Heart left ventricle (tissue), 16 donors: ENCODE measurements at regions not wholly inside any gene's neighbourhood (a gene's known extent, or its start where the extent isn't known, plus 50 kb on each side); places are given as distances from the start of the nearest gene placed in this dataset.

ENCODE experiments used
- ATAC-seq, 4 donors: fragments of 200-7000 bp; cut with Tn5 transposase; one replicate each; pipeline ENCODE4 v1.9.1; 2020 to 2022; ENCODE audit warnings: moderate library complexity in 4 of 4, mild to moderate bottlenecking in 3 of 4, moderate number of reproducible peaks in 1 of 4
- DNase-seq, 5 donors: peaks; one replicate each; pipeline ENCODE4 v3.0.0-alpha.2; 2020
- H3K27ac ChIP-seq, 12 donors: fragments of 200-600 bp; sonication (generic) in 4 of 12; one replicate each; pipeline versions ENCODE4 v1.5.0 to v1.8.0; 2016 to 2022; ENCODE audit warnings: mild to moderate bottlenecking in 2 of 12
- H3K27me3 ChIP-seq, 9 donors: fragments of 200-600 bp; sonication (generic) in 2 of 9; one replicate each; pipeline versions ENCODE4 v1.5.1 to v1.8.0; 2016 to 2022; ENCODE audit warnings: mild to moderate bottlenecking in 3 of 9
- H3K36me3 ChIP-seq, 9 donors: fragments of 200-600 bp; sonication (generic) in 2 of 9; one replicate each; pipeline versions ENCODE4 v1.5.0 to v1.8.0; 2018 to 2022; ENCODE audit warnings: mild to moderate bottlenecking in 2 of 9
- H3K4me1 ChIP-seq, 12 donors: fragments of 200-600 bp; sonication (generic) in 4 of 12; one replicate each; pipeline versions ENCODE4 v1.5.0 to v1.8.0; 2016 to 2022; ENCODE audit warnings: mild to moderate bottlenecking in 3 of 12
- H3K4me3 ChIP-seq, 12 donors: fragments of 200-600 bp; sonication (generic) in 4 of 12; one replicate each; pipeline versions ENCODE4 v1.5.0 to v1.8.0; 2017 to 2022; ENCODE audit warnings: mild to moderate bottlenecking in 9 of 12, moderate library complexity in 4 of 12
- H3K9me3 ChIP-seq, 12 donors: fragments of 200-600 bp; sonication (generic) in 4 of 12; one replicate each; pipeline versions ENCODE4 v1.5.0 to v1.8.0; 2016 to 2022; ENCODE audit warnings: mild to moderate bottlenecking in 1 of 12
- POLR2A ChIP-seq, 2 donors: fragments of 450-650 bp; IDR thresholded peaks; one replicate each; pipeline ENCODE4 v1.6.1; 2017; ENCODE audit warnings: antibody characterized with exemption in 2 of 2, mild to moderate bottlenecking in 2 of 2, moderate library complexity in 2 of 2
- WGBS, 4 donors: extraction: QIAGEN DNeasy Blood & Tissue Kit in 2 of 4; methylation state at CpG; one replicate each; pipeline versions ENCODE4 v1.1.5 to v1.1.7; 2013 to 2018; 5-methylcytosine and 5-hydroxymethylcytosine counted together
- intact Hi-C, 10 donors: fragments of 100-400 bp; cut with DNase I; formaldehyde crosslinking; loops; one replicate each; pipeline versions ENCODE4 v1.11.1 to v1.14.2; 2022
- TF ChIP-seq, protein P1 (sequence below), 12 donors: fragments of 200-600 bp; sonication (generic) in 4 of 12; IDR thresholded peaks; one replicate each; pipeline versions ENCODE4 v1.5.0 to v1.8.0; 2018 to 2022; ENCODE audit warnings: antibody characterized with exemption in 12 of 12, mild to moderate bottlenecking in 5 of 12
- donor health status: ischemic (EF 13 %, LVEDD 7.1; RV severe dilation, severe dysfunction).
- donor health status: healthy with polysubstance abuse.
- donor health status: DM: no; HTN: yes; CAD: no.
- donor health status: DM: no; HTN: no; CAD: no.
- donor health status: ischemic (EF 25% LVEDD 6.9; RV normal size, moderate dysfunction).
- donor health status: ischemic (EF 25% LVEDD 5.7; RV mildly dilated, moderate dysfunction).
- donor health status: healthy.
- donor health status: DM: yes; HTN: yes; CAD: no.
- donor health status: ischemic (EF 35%, LVEDD 5.7; RV mildly dilated, moderate dysfunction).
- donor health status: nonischemic (EF 11% LVEDD 7.7; RV severe dilation, severe dysfunction).
- donor health status: DM: yes; HTN: yes; CAD: no.
- donor health status: PGD.
- donor health status: ischemic (EF 29% LVEDD 5.4; RV normal size, mild dysfunction).
- donor health status: nonischemic (EF 23%, LVEDD 6.1; RV moderate dilation, normal function).

DNA sequence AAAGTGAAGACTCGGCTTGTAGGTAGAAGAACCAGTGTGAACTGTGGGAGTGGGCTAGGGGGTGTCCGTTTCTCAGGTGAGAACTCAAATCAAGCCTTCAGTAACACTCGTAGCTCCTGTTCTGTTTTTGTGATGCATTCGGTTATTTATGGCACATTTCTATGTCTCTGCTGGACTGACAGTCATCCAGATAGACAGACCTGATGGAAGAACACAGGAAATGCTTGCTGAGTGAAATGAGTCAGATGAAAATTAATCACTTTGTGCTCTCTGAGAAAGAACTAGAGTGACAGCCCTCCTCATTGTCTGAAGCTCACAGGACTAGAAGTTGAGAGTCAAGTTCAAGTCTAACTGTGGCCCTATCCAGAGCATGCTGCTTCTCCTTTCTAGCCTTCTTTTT, 360.1 kb upstream of the PLXNA2 start:
- H3K9me3 ChIP-seq: no peaks in the 10 kb centered on the region
- ATAC-seq (no peak), DNase-seq (no peak)
- no peaks in the 10 kb centered on the region for H3K27me3 ChIP-seq
- intact Hi-C loops: no loop called here
- peaks cover 0 to 9% (median 0%) of the 10 kb centered on the region in 12 donors for H3K4me1 ChIP-seq
- no peak overlapping the region for H3K27ac ChIP-seq
- no peak overlapping the region for H3K4me3 ChIP-seq
- WGBS, 4 donors: 60 to 63% (median 62%) methylated on average over 4 of the region's 4 CpGs
- H3K36me3 ChIP-seq: no peaks in the 10 kb centered on the region
- no peak for TF ChIP-seq POLR2A (IDR thresholded peaks at IDR 0.05)
- TF ChIP-seq, protein P1, sequence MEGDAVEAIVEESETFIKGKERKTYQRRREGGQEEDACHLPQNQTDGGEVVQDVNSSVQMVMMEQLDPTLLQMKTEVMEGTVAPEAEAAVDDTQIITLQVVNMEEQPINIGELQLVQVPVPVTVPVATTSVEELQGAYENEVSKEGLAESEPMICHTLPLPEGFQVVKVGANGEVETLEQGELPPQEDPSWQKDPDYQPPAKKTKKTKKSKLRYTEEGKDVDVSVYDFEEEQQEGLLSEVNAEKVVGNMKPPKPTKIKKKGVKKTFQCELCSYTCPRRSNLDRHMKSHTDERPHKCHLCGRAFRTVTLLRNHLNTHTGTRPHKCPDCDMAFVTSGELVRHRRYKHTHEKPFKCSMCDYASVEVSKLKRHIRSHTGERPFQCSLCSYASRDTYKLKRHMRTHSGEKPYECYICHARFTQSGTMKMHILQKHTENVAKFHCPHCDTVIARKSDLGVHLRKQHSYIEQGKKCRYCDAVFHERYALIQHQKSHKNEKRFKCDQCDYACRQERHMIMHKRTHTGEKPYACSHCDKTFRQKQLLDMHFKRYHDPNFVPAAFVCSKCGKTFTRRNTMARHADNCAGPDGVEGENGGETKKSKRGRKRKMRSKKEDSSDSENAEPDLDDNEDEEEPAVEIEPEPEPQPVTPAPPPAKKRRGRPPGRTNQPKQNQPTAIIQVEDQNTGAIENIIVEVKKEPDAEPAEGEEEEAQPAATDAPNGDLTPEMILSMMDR (IDR thresholded peaks at IDR 0.05): no peak

DNA sequence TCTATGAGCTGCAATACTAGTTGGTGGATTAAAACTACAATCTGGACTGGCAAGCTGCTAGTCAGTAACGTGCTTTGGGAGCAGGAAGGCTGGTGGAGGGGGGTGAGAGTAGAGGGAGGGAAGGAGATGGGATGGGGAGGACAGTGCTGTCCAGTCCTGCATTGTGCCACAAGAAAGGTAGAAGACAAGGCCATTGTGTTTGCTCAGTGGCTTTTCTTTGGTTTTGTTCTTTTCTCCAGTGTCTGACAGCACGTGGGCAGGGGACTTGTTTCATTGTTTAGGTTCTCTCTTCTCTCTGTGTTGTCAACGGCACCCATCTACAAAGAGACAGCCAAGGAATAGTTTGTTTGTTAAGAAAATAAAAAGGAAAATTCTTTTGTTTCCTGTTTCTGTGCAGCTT, 362.8 kb upstream of the PLXNA2 start:
- TF ChIP-seq POLR2A (IDR thresholded peaks at IDR 0.05): no peak
- TF ChIP-seq, protein P1 (IDR thresholded peaks at IDR 0.05): no peak
- no peak overlapping the region for H3K27ac ChIP-seq
- H3K27me3 ChIP-seq: no peaks in the 10 kb centered on the region
- intact Hi-C loops: no loop called here
- ATAC-seq (no peak), DNase-seq (no peak)
- H3K9me3 ChIP-seq: no peaks in the 10 kb centered on the region
- H3K4me3 ChIP-seq: no peak overlapping the region
- WGBS, 4 donors: 75 to 81% (median 78%) methylated on average over 3 of the region's 3 CpGs
- no peaks in the 10 kb centered on the region for H3K36me3 ChIP-seq
- H3K4me1 ChIP-seq: no peaks in the 10 kb centered on the region

DNA sequence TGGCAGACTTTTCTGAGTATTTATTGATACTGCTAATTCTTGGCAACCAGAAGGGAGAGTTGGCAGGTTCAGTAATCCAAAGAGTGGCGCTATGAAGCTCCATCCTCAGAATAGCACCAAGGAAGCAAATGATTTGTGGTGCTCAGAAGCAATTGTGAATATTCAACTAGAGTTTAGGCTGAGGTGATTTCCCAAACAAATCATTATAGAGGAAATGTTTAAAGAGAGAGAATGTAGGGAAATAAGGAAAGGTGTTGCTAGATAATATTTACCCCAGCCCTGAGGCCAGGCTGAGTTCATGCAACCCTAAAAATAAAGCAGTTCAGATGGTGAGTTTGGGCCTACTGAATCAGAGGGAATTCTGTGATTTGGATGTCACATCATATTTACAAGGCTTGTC, 363.4 kb upstream of the PLXNA2 start:
- no peak for DNase-seq
- Histone ChIP-seq H3K27me3 (no peaks in the 10 kb centered on the region), H3K27ac (no peak overlapping the region), H3K9me3 (no peaks in the 10 kb centered on the region), H3K4me3 (no peak overlapping the region), H3K4me1 (no peaks in the 10 kb centered on the region), H3K36me3 (no peaks in the 10 kb centered on the region)
- TF ChIP-seq, protein P1 (IDR thresholded peaks at IDR 0.05): no peak
- no peak for TF ChIP-seq POLR2A (IDR thresholded peaks at IDR 0.05)
- ATAC-seq: no peak
- WGBS, 4 donors: 80 to 96% (median 86%) methylated on average over 1 of the region's 1 CpG
- intact Hi-C loops: no loop called here

DNA sequence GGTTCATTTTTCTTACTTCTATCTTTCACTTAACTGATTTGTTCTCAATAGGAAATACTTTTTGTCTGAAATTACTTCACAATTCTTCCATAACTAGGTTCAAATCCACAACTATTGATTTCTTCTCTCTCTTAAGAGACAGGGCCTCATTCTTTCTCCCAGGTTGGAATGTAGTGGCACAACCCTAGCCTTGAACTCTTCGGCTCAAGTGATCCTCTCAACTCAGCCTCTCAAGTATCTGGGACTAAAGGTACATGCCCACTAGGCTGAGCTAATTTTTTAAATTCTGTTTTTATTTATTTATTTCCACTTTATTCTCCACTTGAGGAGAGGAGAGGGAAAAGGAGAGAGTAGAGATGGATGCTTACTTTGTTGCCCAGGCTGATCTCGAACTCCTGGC, 370.4 kb upstream of the PLXNA2 start:
- H3K4me1 ChIP-seq: no peaks in the 10 kb centered on the region
- no peaks in the 10 kb centered on the region for H3K36me3 ChIP-seq
- H3K4me3 ChIP-seq: no peak overlapping the region
- peaks cover 0 to 14% (median 5%) of the 10 kb centered on the region in 12 donors for H3K9me3 ChIP-seq
- intact Hi-C loops: no loop called here
- 74 to 100% (median 87%) methylated on average over 2 of the region's 2 CpGs for WGBS, 4 donors
- H3K27me3 ChIP-seq: no peaks in the 10 kb centered on the region
- DNase-seq: no peak
- H3K27ac ChIP-seq: no peak overlapping the region
- TF ChIP-seq POLR2A (IDR thresholded peaks at IDR 0.05): no peak
- TF ChIP-seq, protein P1 (IDR thresholded peaks at IDR 0.05): no peak
- no peak for ATAC-seq
